GM12892 (cell line): ENCODE measurements at regions not wholly inside any gene's neighbourhood (a gene's known extent, or its start where the extent isn't known, plus 50 kb on each side); places are given as distances from the start of the nearest gene placed in this dataset.

Experiments used
- POLR2A ChIP-seq: IDR thresholded peaks from 2 replicates; pipeline ENCODE4 v1.6.1; 2011; ENCODE audit warnings: low read depth, low read length, control low read depth
- POLR2AphosphoS5 ChIP-seq: IDR thresholded peaks from 2 replicates; pipeline ENCODE4 v1.6.1; 2011; ENCODE audit warnings: low read depth, low read length, control low read depth

DNA sequence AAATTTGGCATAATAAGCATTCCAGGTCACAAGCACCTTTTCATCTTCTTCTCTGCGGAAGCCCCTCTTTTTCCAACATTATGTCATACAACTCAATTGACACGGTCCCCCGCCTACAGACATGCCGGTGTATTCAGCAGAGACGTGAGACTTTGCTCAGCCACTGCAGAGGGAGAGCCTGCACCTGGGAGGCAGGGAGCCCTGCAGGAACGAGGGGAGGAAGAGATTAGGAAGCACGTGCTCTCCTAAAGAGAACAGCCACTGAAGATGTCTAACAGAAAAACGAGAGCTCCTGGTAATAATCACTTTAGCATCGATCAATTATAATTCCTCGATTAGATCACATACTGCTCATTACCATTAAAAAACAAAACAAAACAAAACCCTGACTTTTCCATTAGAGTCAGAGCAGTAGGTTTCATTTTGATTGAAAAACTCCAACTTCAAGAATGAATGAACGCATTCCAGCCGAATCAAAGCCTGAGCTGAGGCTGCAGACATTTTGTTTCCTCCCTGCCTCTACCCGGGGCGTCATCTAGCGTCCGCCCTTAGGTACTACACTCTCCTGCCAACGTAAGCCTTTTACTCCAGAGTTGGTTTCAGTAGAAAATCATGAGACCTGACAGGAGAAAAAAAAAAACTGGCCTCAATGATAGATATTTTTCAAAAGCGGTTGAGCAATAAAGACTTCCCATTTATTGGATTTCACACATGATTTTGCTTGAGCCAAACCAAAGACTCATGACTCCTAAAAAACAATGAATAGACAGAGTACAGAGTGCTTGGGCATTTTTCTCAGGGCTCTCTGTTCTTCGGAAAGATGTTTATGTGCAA lies 194.5 kb downstream of the KATNAL1 start:
- TF ChIP-seq POLR2A, result no peak
- TF ChIP-seq POLR2AphosphoS5, result no peak
